GM12878 (cell line): ENCODE measurements at regions not wholly inside any gene's neighbourhood (a gene's known extent, or its start where the extent isn't known, plus 50 kb on each side); places are given as distances from the start of the nearest gene placed in this dataset.

Experiments
- ATAC-seq: fragments of 200-7000 bp; cut with Tn5 transposase; 3 replicates; pipeline ENCODE4 v1.9.1; 2020; ENCODE audit warnings: mild to moderate bottlenecking, moderate library complexity
- BruUV-seq: library from RNA; stranded (reverse); fragments of 400-500 nt; replicated peaks from 2 replicates; lab custom pipeline; 2021; lab: Mats Ljungman, UMichigan
- CTCF ChIA-PET: fragments of 300-600 bp; sonication (Branson Sonifier 250); formaldehyde crosslinking; extraction: SDS; loops from one replicate; lab custom pipeline; 2021; ENCODE audit warnings: inconsistent platforms; lab: Yijun Ruan, JAX
- POLR2A ChIA-PET: fragments of 350-600 bp; formaldehyde crosslinking; extraction: SDS; loops from one replicate; lab custom pipeline; 2021; ENCODE audit warnings: inconsistent platforms; lab: Charles Lee
- RAD21 ChIA-PET: fragments of 300-600 bp; sonication (Branson Sonifier 250); formaldehyde crosslinking; loops from one replicate; lab custom pipeline; 2023; ENCODE audit warnings: antibody characterized with exemption; ENCODE audit not compliant: unreplicated experiment; lab: Charles Lee
- SMC1A ChIA-PET: fragments of 300-600 bp; sonication (Branson Sonifier 250); formaldehyde crosslinking; loops from one replicate; lab custom pipeline; 2023; ENCODE audit not compliant: unreplicated experiment, uncharacterized antibody; lab: Charles Lee
- DNase-seq: peaks from one replicate; pipeline ENCODE4 v3.0.0-alpha.2; 2011; ENCODE audit warnings: low read depth, low spot score
- FAIRE-seq: peaks from 3 replicates; lab custom pipeline; 2011; peaks lifted over from hg19 to GRCh38; lab: Jason Lieb, UNC
- H2AFZ ChIP-seq: 2 replicates; pipeline ENCODE4 v1.6.0; 2011; ENCODE audit warnings: low read depth, low read length, control low read depth; ENCODE audit not compliant: control insufficient read depth
- H3K27ac ChIP-seq: 2 replicates; pipeline ENCODE4 v1.5.1; 2011; ENCODE audit warnings: control low read depth; ENCODE audit not compliant: control insufficient read depth, insufficient read depth
- H3K27me3 ChIP-seq, 2 experiments: replicated peaks in 1 of 2; 2 replicates each; pipeline versions ENCODE4 v1.6.0 to v1.6.1; 2011; ENCODE audit warnings: low read length in 1 of 2; ENCODE audit not compliant: control insufficient read depth in 2 of 2, insufficient read depth in 2 of 2
- H3K36me3 ChIP-seq, 2 experiments: 2 replicates each; pipeline ENCODE4 v1.5.1; 2011; ENCODE audit warnings: low read length in 1 of 2; ENCODE audit not compliant: control insufficient read depth in 2 of 2, insufficient read depth in 2 of 2
- H3K4me1 ChIP-seq: 2 replicates; pipeline ENCODE4 v1.6.1; 2011; ENCODE audit warnings: mild to moderate bottlenecking, low read length, moderate library complexity, mixed read lengths; ENCODE audit not compliant: control insufficient read depth, insufficient read depth
- H3K4me2 ChIP-seq: 2 replicates; pipeline ENCODE4 v1.6.0; 2011; ENCODE audit warnings: control low read depth; ENCODE audit not compliant: control insufficient read depth, insufficient read depth
- H3K4me3 ChIP-seq: fragments of 200-600 bp; sonication (generic); 2 replicates; pipeline ENCODE4 v1.5.1; 2016
- H3K79me2 ChIP-seq: 2 replicates; pipeline ENCODE4 v1.6.0; 2011; ENCODE audit warnings: low read length; ENCODE audit not compliant: control insufficient read depth, insufficient read depth
- H3K9ac ChIP-seq: 2 replicates; pipeline ENCODE4 v1.8.0; 2011; ENCODE audit warnings: low read length, control low read depth, mixed read lengths; ENCODE audit not compliant: control insufficient read depth, insufficient read depth
- H3K9me3 ChIP-seq: replicated peaks from 3 replicates; pipeline ENCODE4 v1.5.1; 2011; ENCODE audit warnings: mild to moderate bottlenecking, low read length; ENCODE audit not compliant: control insufficient read depth, insufficient read depth
- H4K20me1 ChIP-seq: 2 replicates; pipeline ENCODE4 v1.6.0; 2011; ENCODE audit not compliant: control insufficient read depth, insufficient read depth
- CBFB ChIP-seq: IDR thresholded peaks from 2 replicates; pipeline ENCODE4 v1.6.1; 2016; ENCODE audit warnings: antibody characterized with exemption, low read depth
- DPF2 ChIP-seq: fragments of 450-650 bp; IDR thresholded peaks from 2 replicates; pipeline ENCODE4 v1.6.1; 2017; ENCODE audit warnings: mild to moderate bottlenecking
- MTA2 ChIP-seq: fragments of 450-650 bp; IDR thresholded peaks from 2 replicates; pipeline ENCODE4 v1.6.1; 2016; ENCODE audit warnings: low read depth, mild to moderate bottlenecking, moderate library complexity
- MTA3 ChIP-seq: IDR thresholded peaks from 2 replicates; pipeline ENCODE4 v1.6.1; 2012; ENCODE audit warnings: low read length, inconsistent platforms, borderline replicate concordance
- ZNF592 ChIP-seq: fragments of 450-650 bp; IDR thresholded peaks from 2 replicates; pipeline ENCODE4 v1.6.1; 2017; ENCODE audit warnings: mild to moderate bottlenecking, moderate library complexity
- WGBS: methylation state at CpG from one replicate; pipeline ENCODE4 v1.1.6; 2016; ENCODE audit warnings: low lambda C conversion rate; ENCODE audit not compliant: insufficient replicate concordance, insufficient coverage; ENCODE audit errors: missing lambda C conversion rate; 5-methylcytosine and 5-hydroxymethylcytosine counted together
- in situ Hi-C: fragments of 300-500 bp; cut with MboI; formaldehyde crosslinking; loops from 9 replicates; pipeline ENCODE4 v1.14.3; 2018; ENCODE audit warnings: mixed read lengths
- intact Hi-C: fragments of 100-400 bp; cut with micrococcal nuclease; formaldehyde crosslinking; loops from one replicate; pipeline ENCODE4 v1.14.2; 2022; ENCODE audit not compliant: unreplicated experiment

DNA sequence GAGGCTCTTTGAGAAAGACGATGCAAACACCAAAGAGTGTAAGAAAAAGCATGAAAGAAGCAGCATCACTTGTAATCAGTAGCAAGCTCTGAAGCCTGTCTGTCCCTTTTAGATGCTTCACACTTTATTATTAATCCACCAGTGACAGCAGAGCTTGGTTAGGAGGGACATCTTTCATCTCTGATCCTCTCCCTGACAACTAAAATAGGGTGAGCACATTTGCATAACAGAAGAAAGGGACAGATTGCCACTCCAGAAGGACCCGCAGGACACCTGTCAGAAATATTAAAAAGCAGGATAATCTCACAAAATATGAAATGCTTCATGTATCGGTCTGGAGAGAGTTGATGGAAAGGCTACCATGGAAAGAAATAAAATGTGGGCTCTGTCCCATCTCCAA lies 71.4 kb upstream of the MAP1B start:
- H3K27ac ChIP-seq, result no peak overlapping the region
- intact Hi-C loops, result no loop called here
- no peak overlapping the region for H3K4me3 ChIP-seq
- peaks cover 0 to 3% of the 10 kb centered on the region in 2 experiments; a peak in 3 of 4 replicates for H3K27me3 ChIP-seq
- ChIA-PET SMC1A (no interaction called here), CTCF (no interaction called here), RAD21 (no interaction called here)
- WGBS, result 34% methylated on average over 3 of the region's 3 CpGs
- FAIRE-seq, result no peak
- no peaks in the 10 kb centered on the region for H3K79me2 ChIP-seq
- ATAC-seq, result no peak
- DNase-seq, result no peak
- TF ChIP-seq DPF2, result no peak
- no peak for TF ChIP-seq MTA3
- TF ChIP-seq MTA2, result no peak
- no peak for TF ChIP-seq CBFB
- TF ChIP-seq ZNF592, result no peak
- TF ChIP-seq, all 136 proteins: peak for 0
- Histone ChIP-seq H3K9me3 (no peaks in the 10 kb centered on the region), H3K36me3 (no peaks in the 10 kb centered on the region), H3K9ac (no peak overlapping the region), H4K20me1 (no peaks in the 10 kb centered on the region), H3K4me2 (no peak overlapping the region), H2AFZ (no peak overlapping the region), H3K4me1 (no peaks in the 10 kb centered on the region)
- in situ Hi-C loops, result no loop called here
- BruUV-seq, result no TSS peak
- POLR2A ChIA-PET, result no interaction called here
